ENCODE measurements at regions not wholly inside any gene's neighbourhood (a gene's known extent, or its start where the extent isn't known, plus 50 kb on each side); places are given as distances from the start of the nearest gene placed in this dataset.
"Not testable (repeated sequence)": the region's sequence is repeated elsewhere in the genome, so short reads cannot be mapped to it uniquely, and the experiment has no call there.

DNA sequence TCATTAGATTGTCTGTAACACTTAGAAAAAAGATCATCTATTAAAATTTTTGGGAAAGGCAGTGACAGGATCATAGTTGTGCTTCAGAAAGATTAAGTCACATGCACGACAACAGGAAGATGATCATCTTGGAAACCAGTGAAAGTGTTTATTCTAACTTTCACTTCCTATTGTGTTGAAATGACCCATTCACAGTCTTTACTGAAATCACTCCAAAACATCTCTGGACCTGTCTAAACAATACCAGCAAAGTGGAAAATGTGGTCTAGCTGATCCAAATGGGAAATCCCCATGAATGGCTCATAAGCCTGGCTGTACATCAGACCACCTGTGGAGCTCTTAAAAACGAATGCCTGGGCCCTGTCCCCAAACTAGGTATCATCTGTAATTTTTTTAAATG is 111.1 kb upstream of the ETV3 start:
- peaks cover 4% of the 10 kb centered on the region for H3K27me3 ChIP-seq (ENCODE audit: insufficient read depth, poor library complexity, severe bottlenecking)
- no peak overlapping the region for H3K4me3 ChIP-seq (ENCODE audit: severe bottlenecking)
- TF ChIP-seq CTCF (IDR thresholded peaks at IDR 0.05; ENCODE audit: poor library complexity, severe bottlenecking): no peak
- H3K36me3 ChIP-seq (ENCODE audit: low read depth): no peaks in the 10 kb centered on the region
- H3K27ac ChIP-seq (ENCODE audit: poor library complexity, severe bottlenecking): no peak overlapping the region
- no peaks in the 10 kb centered on the region for H3K9me3 ChIP-seq (ENCODE audit: severe bottlenecking)
- no peaks in the 10 kb centered on the region for H3K4me1 ChIP-seq (ENCODE audit: insufficient read depth, poor library complexity, severe bottlenecking)
- DNase-seq (ENCODE audit: low spot score): no peak
- no peak for ATAC-seq (ENCODE audit: low read depth)

DNA sequence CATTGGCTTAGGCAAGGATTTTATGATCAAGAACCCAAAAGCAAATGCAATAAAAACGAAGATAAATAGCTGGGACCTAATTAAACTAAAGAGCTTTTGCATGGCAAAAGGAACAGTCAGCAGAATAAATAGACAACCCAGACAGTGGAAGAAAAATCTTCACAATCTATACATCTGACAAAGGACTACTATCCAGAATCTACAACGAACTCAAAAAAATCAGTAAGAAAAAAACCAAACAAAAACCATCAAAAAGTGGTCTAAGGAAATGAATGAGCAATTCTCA is 109.5 kb upstream of the ETV3 start:
- not testable (repeated sequence) for H3K9me3 ChIP-seq (ENCODE audit: severe bottlenecking); H3K36me3 ChIP-seq (ENCODE audit: low read depth); H3K4me1 ChIP-seq (ENCODE audit: insufficient read depth, poor library complexity, severe bottlenecking); H3K27me3 ChIP-seq (ENCODE audit: insufficient read depth, poor library complexity, severe bottlenecking); H3K4me3 ChIP-seq (ENCODE audit: severe bottlenecking); ATAC-seq (ENCODE audit: low read depth); H3K27ac ChIP-seq (ENCODE audit: poor library complexity, severe bottlenecking); DNase-seq (ENCODE audit: low spot score)

DNA sequence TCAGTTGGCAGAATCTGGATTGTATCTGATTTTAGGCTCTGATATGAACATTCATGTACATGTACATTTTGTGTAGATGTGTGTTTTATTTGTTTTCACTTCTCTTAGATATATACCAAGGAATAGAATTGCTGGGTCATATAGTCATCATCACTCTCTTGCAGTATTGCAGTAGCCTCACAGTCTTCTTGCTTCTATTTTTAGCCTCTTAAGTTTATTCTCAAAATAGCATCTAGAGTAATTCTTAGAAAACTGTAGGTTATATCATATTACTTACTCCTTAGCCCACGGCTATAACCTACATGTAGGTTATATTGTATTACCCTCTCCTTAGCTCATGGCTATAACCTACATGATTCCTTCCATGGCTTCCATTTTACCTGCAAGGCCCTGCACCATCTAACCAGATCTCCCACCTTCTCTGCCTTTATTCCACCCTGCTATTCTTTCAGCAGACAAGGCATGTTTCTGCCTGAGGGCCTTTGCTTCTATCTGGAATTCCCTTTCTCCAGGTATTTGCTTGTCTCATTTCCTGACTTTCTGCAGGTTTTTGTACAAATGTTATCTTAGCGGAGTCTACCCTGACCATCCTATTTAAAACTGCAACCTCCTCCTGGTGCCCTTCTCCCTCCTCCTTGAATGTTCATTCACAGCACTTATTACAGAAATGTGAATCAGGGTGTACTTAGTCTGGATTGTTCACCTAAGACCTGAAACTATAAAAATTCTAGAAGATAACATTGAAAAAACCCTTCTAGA is 109.0 kb upstream of the ETV3 start:
- no peak overlapping the region for H3K4me3 ChIP-seq (ENCODE audit: severe bottlenecking)
- ATAC-seq (ENCODE audit: low read depth): no peak
- no peaks in the 10 kb centered on the region for H3K4me1 ChIP-seq (ENCODE audit: insufficient read depth, poor library complexity, severe bottlenecking)
- no peaks in the 10 kb centered on the region for H3K9me3 ChIP-seq (ENCODE audit: severe bottlenecking)
- TF ChIP-seq CTCF (IDR thresholded peaks at IDR 0.05; ENCODE audit: poor library complexity, severe bottlenecking): no peak
- no peak overlapping the region for H3K27ac ChIP-seq (ENCODE audit: poor library complexity, severe bottlenecking)
- no peaks in the 10 kb centered on the region for H3K36me3 ChIP-seq (ENCODE audit: low read depth)
- DNase-seq (ENCODE audit: low spot score): no peak
- peaks cover 4% of the 10 kb centered on the region for H3K27me3 ChIP-seq (ENCODE audit: insufficient read depth, poor library complexity, severe bottlenecking)

- Histone ChIP-seq H3K4me3 (ENCODE audit: severe bottlenecking) (no peak overlapping the region), H3K27me3 (ENCODE audit: insufficient read depth, poor library complexity, severe bottlenecking) (peaks cover 4% of the 10 kb centered on the region), H3K9me3 (ENCODE audit: severe bottlenecking) (no peaks in the 10 kb centered on the region), H3K36me3 (ENCODE audit: low read depth) (no peaks in the 10 kb centered on the region), H3K4me1 (ENCODE audit: insufficient read depth, poor library complexity, severe bottlenecking) (no peaks in the 10 kb centered on the region), H3K27ac (ENCODE audit: poor library complexity, severe bottlenecking) (no peak overlapping the region)
- no peak for TF ChIP-seq CTCF (IDR thresholded peaks at IDR 0.05; ENCODE audit: poor library complexity, severe bottlenecking)
- DNase-seq (ENCODE audit: low spot score) (no peak), ATAC-seq (ENCODE audit: low read depth) (no peak)
Measured at GRCh38 chr1:157245823-157246222, 107.6 kb upstream of the ETV3 start.

- Histone ChIP-seq H3K4me3 (ENCODE audit: severe bottlenecking) (no peak overlapping the region), H3K9me3 (ENCODE audit: severe bottlenecking) (no peaks in the 10 kb centered on the region), H3K27me3 (ENCODE audit: insufficient read depth, poor library complexity, severe bottlenecking) (peaks cover 6% of the 10 kb centered on the region), H3K4me1 (ENCODE audit: insufficient read depth, poor library complexity, severe bottlenecking) (no peaks in the 10 kb centered on the region), H3K27ac (ENCODE audit: poor library complexity, severe bottlenecking) (no peak overlapping the region), H3K36me3 (ENCODE audit: low read depth) (no peaks in the 10 kb centered on the region)
- ATAC-seq (ENCODE audit: low read depth): no peak
- TF ChIP-seq CTCF (IDR thresholded peaks at IDR 0.05; ENCODE audit: poor library complexity, severe bottlenecking): no peak
- no peak for DNase-seq (ENCODE audit: low spot score)
Measured at GRCh38 chr1:157241185-157241538, 103.0 kb upstream of the ETV3 start.

Measured in RWPE2 (cell line).